ENCODE measurements at regions not wholly inside any gene's neighbourhood (a gene's known extent, or its start where the extent isn't known, plus 50 kb on each side); places are given as distances from the start of the nearest gene placed in this dataset.

DNA sequence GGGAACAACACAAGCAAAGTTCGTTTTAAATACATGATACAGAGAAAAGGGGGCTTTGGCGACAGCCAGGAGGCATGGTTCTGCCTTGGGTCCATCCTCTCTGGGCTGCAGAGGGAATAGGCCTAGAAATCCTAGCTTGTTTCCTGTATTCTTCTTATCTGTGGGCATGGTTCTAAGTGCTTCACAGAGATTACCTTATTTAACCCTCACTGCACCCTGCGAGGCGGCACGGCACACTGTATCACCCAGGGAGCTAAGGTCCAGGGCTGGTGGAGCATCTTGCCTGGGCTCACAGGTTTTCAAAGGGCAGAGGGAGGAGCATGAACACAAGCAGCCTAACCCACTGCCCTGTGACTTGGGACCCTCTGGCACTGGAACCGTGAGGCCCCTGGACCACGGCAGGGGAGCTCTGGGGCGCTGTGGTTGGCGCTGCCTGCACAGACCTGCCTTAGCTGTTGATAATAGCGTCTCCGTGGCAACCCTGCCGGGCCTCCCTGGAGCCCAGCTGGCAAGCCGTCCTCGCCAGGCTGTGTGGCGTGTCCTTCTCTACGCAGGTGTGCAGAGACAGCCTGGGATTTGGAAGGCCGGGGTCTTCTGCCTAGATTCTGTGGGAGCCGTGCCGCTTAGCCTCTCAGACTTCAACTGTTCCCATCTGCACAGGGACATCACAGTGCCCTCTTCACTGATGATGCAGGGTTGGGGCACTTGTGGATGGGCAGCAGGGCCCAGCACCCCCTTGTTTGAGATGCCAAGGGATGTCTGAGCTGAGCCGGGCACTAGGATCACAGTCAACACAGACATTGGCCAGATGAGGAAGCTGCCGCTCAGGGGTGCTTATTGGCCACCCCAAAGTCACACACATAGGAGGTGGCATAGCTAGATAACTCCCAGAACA, 154.6 kb upstream of the TLE3 start:
- Histone ChIP-seq H3K4me1 (ENCODE audit: control insufficient read depth in 2 of 2, insufficient read depth in 2 of 2, low read length in 1 of 2) (peaks cover 0 to 3% of the 10 kb centered on the region in 2 donors), H3K36me3 (ENCODE audit: control insufficient read depth in 2 of 2, insufficient read depth in 2 of 2, low read length in 1 of 2) (no peaks in the 10 kb centered on the region), H3K27me3 (ENCODE audit: control insufficient read depth in 1 of 2, insufficient read depth in 2 of 2, low read length in 2 of 2) (no peaks in the 10 kb centered on the region), H3K27ac (ENCODE audit: low read depth in 2 of 2, low read length in 1 of 2) (no peak overlapping the region), H3K4me3 (ENCODE audit: low read depth in 1 of 2, low read length in 2 of 2) (no peak overlapping the region), H3K9me3 (ENCODE audit: control insufficient read depth in 2 of 2, insufficient read depth in 1 of 2, low read depth in 1 of 2, low read length in 1 of 2) (no peaks in the 10 kb centered on the region)
- 60 to 64% methylated on average over 21 of the region's 21 CpGs for WGBS, 2 donors

DNA sequence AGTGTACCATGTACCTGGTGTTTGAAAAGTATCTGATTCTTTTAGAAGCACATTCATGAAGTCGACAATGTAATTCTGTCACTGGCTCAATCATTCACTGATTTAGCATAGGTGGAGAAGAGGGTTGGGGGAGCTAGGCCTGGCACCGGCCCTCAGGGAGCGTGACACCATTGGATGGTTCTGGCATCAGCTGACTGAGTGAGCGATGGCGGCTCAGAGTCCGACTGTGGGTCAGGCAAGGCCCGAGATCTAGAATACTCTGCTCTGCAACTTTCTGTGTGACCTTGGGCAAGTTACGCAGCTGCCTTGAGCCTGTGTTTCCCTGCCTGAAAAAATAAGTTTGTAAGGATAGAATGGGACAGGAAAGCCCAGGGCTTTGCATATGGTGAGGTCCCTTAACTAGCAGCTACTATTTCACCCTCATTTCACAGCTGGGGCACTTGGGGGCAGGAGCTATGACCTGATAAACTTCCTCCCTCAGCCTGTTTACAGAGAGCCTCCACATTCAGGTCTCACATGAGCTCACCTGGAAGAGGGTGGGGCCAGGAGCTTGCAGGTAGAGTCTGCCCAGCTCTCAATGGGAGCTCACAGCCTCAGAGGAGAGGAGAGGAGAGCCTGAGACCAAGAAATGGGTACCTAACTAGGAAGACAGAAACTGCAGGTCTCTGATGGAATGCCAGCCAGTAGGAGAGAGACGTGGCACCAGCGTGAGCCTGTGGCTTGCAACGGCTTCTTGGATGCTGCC, 153.7 kb upstream of the TLE3 start:
- H3K27ac ChIP-seq (ENCODE audit: low read depth in 2 of 2, low read length in 1 of 2), result no peak overlapping the region
- H3K4me1 ChIP-seq (ENCODE audit: control insufficient read depth in 2 of 2, insufficient read depth in 2 of 2, low read length in 1 of 2), result peaks cover 0 to 5% of the 10 kb centered on the region in 2 donors
- H3K36me3 ChIP-seq (ENCODE audit: control insufficient read depth in 2 of 2, insufficient read depth in 2 of 2, low read length in 1 of 2), result no peaks in the 10 kb centered on the region
- WGBS, 2 donors, result 84 to 89% methylated on average over 11 of the region's 11 CpGs
- no peak overlapping the region for H3K4me3 ChIP-seq (ENCODE audit: low read depth in 1 of 2, low read length in 2 of 2)
- H3K27me3 ChIP-seq (ENCODE audit: control insufficient read depth in 1 of 2, insufficient read depth in 2 of 2, low read length in 2 of 2), result no peaks in the 10 kb centered on the region
- no peaks in the 10 kb centered on the region for H3K9me3 ChIP-seq (ENCODE audit: control insufficient read depth in 2 of 2, insufficient read depth in 1 of 2, low read depth in 1 of 2, low read length in 1 of 2)

DNA sequence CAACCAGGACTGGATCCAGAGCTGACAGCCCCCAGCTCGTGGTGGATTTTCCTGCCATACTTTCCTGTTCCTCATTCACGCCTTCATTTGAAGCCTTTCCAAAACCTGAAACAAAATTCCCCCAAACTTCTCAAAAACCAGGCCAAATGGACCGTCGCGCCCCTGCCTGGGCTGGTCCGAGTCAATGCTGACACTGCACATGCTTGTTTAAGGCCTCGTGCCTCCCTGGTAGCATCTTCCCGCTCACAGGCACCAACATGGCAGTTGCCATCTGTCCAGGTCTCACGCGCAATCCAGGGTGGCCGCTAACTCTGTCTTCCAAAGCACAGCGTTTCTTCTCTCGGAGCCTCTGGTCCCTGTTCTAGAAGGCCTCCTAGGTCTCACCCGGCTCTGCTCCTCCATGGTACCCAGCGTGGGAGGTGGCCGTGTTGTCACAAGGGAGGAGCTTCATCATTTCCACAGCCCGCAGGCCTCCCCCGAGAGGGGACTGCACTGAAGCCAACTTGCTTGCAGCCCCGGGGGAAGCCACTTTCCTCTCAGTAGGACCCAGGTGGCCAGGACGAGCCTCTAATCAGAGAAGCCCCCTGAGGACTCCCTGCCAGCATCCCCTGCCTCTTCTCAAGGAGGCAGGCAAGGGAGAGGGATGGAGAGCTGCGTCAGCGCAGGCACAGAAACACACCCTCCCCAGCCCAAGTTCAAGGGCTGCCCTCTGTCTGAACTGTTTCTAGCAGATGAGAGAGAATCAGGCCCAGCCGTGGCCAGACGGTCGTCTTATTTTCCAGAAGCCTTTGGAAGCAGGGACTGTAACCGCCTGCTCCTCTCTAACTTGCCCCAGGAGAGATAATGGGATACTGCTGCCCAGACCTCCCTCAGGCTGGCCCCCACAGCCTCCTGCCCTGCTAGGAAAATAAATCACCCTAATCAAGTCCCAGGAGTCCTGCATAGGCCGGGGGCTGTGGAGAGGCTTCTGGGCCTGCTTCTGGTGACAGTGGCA, 152.8 kb upstream of the TLE3 start:
- 90 to 91% methylated on average over 27 of the region's 27 CpGs for WGBS, 2 donors

DNA sequence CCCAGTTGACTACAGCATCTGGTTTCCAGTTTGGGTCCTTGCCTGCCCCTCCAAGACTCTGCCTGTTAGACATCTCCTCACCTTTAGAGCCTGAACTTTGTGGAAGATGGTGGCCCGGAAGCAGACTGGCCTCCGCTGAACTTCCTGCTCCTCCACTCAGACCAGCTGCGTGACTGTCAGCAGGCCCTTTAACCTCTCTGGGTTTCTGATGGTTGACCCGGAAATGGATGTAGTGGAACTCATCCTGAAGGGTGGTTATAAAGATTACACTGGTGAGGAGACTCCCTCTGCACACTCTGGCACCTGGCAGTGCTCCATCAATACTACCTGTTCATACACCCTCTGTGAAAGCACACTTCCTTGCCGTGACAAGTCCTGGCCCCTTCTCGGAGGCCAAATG, 151.9 kb upstream of the TLE3 start:
- no peak overlapping the region for H3K27ac ChIP-seq (ENCODE audit: low read depth in 2 of 2, low read length in 1 of 2)
- no peak overlapping the region for H3K4me3 ChIP-seq (ENCODE audit: low read depth in 1 of 2, low read length in 2 of 2)
- H3K36me3 ChIP-seq (ENCODE audit: control insufficient read depth in 2 of 2, insufficient read depth in 2 of 2, low read length in 1 of 2), result no peaks in the 10 kb centered on the region
- no peaks in the 10 kb centered on the region for H3K27me3 ChIP-seq (ENCODE audit: control insufficient read depth in 1 of 2, insufficient read depth in 2 of 2, low read length in 2 of 2)
- peaks cover 0 to 11% of the 10 kb centered on the region in 2 donors for H3K4me1 ChIP-seq (ENCODE audit: control insufficient read depth in 2 of 2, insufficient read depth in 2 of 2, low read length in 1 of 2)
- H3K9me3 ChIP-seq (ENCODE audit: control insufficient read depth in 2 of 2, insufficient read depth in 1 of 2, low read depth in 1 of 2, low read length in 1 of 2), result no peaks in the 10 kb centered on the region
- 78 to 79% methylated on average over 6 of the region's 6 CpGs for WGBS, 2 donors

More for the DNA sequence above, 152.8 kb upstream of the TLE3 start:
- H3K27ac ChIP-seq (ENCODE audit: low read depth in 2 of 2, low read length in 1 of 2), result no peak overlapping the region
- H3K4me1 ChIP-seq (ENCODE audit: control insufficient read depth in 2 of 2, insufficient read depth in 2 of 2, low read length in 1 of 2), result peaks cover 0 to 11% of the 10 kb centered on the region in 2 donors
- no peaks in the 10 kb centered on the region for H3K36me3 ChIP-seq (ENCODE audit: control insufficient read depth in 2 of 2, insufficient read depth in 2 of 2, low read length in 1 of 2)
- H3K27me3 ChIP-seq (ENCODE audit: control insufficient read depth in 1 of 2, insufficient read depth in 2 of 2, low read length in 2 of 2), result no peaks in the 10 kb centered on the region
- no peaks in the 10 kb centered on the region for H3K9me3 ChIP-seq (ENCODE audit: control insufficient read depth in 2 of 2, insufficient read depth in 1 of 2, low read depth in 1 of 2, low read length in 1 of 2)
- H3K4me3 ChIP-seq (ENCODE audit: low read depth in 1 of 2, low read length in 2 of 2), result no peak overlapping the region

DNA sequence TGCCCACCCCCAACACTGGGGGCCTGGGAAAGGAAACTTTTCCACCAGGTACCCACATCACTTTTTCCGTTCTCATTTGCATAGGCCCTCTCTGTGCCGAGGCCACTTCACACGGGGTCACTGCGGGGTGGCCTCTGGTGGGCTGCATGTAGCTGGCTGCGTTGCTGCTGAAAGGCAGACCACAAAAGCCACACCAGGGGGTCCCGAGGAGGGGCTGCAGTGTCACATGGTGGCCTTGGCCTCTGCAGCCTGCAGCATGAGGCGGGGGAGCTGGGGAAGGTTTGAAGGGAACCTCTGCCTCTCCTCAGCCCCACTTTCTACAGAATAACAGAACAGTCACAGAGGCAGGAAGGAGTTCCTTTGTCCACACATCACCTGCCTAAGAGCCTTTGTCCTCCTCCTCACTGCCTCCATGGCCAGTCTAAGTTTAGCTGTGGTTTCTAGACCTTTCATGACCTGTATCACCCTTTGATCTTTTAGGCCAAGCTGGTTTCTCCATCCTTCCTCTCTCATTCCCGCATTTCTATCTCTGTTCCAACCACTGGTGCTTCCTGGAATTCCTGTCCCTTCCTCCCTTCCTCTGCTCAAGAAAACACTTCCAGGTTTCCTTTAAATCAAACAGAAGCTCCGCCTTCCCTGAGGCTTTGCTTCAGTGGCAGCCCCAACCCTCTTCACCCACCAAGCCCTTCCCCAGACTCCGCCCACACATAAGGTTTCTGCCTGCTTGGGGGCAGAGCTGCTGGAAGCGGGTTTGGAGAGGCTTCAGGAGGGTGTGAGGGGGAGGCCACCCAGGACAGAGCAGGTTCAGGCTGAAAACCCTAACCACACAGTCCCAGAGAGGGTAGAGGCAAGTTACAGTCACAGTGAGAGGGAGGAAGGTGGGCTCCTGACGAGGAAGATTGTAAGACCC, 150.7 kb upstream of the TLE3 start:
- Histone ChIP-seq H3K27ac (ENCODE audit: low read depth in 2 of 2, low read length in 1 of 2) (no peak overlapping the region), H3K27me3 (ENCODE audit: control insufficient read depth in 1 of 2, insufficient read depth in 2 of 2, low read length in 2 of 2) (no peaks in the 10 kb centered on the region), H3K4me3 (ENCODE audit: low read depth in 1 of 2, low read length in 2 of 2) (no peak overlapping the region), H3K36me3 (ENCODE audit: control insufficient read depth in 2 of 2, insufficient read depth in 2 of 2, low read length in 1 of 2) (no peaks in the 10 kb centered on the region), H3K9me3 (ENCODE audit: control insufficient read depth in 2 of 2, insufficient read depth in 1 of 2, low read depth in 1 of 2, low read length in 1 of 2) (no peaks in the 10 kb centered on the region), H3K4me1 (ENCODE audit: control insufficient read depth in 2 of 2, insufficient read depth in 2 of 2, low read length in 1 of 2) (peaks cover 0 to 11% of the 10 kb centered on the region in 2 donors)
- WGBS, 2 donors, result 83 to 87% methylated on average over 12 of the region's 12 CpGs

DNA sequence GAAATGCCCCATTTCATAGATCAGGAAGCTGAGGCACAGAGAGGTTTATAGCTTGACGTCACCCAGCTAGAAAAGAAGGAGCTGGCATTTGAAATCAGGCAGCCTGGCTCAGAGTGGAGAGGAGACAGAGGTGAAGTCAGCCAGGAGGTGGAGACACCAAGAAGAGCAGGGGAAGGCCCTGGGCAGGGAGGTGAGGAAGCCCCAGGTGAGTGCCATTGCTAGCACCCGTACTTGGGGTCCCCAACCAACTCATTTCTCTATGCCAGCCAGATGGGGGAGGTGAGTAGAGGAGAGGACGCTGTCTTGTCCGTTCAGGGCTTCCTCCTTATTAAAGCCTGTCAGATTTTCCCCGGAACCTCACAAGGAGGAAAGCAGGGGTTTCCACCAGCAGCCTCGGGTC, 149.6 kb upstream of the TLE3 start:
- Histone ChIP-seq H3K4me3 (ENCODE audit: low read depth in 1 of 2, low read length in 2 of 2) (no peak overlapping the region), H3K9me3 (ENCODE audit: control insufficient read depth in 2 of 2, insufficient read depth in 1 of 2, low read depth in 1 of 2, low read length in 1 of 2) (no peaks in the 10 kb centered on the region), H3K36me3 (ENCODE audit: control insufficient read depth in 2 of 2, insufficient read depth in 2 of 2, low read length in 1 of 2) (no peaks in the 10 kb centered on the region), H3K27ac (ENCODE audit: low read depth in 2 of 2, low read length in 1 of 2) (no peak overlapping the region), H3K4me1 (ENCODE audit: control insufficient read depth in 2 of 2, insufficient read depth in 2 of 2, low read length in 1 of 2) (peaks cover 0 to 11% of the 10 kb centered on the region in 2 donors), H3K27me3 (ENCODE audit: control insufficient read depth in 1 of 2, insufficient read depth in 2 of 2, low read length in 2 of 2) (no peaks in the 10 kb centered on the region)
- 91 to 93% methylated on average over 6 of the region's 6 CpGs for WGBS, 2 donors

DNA sequence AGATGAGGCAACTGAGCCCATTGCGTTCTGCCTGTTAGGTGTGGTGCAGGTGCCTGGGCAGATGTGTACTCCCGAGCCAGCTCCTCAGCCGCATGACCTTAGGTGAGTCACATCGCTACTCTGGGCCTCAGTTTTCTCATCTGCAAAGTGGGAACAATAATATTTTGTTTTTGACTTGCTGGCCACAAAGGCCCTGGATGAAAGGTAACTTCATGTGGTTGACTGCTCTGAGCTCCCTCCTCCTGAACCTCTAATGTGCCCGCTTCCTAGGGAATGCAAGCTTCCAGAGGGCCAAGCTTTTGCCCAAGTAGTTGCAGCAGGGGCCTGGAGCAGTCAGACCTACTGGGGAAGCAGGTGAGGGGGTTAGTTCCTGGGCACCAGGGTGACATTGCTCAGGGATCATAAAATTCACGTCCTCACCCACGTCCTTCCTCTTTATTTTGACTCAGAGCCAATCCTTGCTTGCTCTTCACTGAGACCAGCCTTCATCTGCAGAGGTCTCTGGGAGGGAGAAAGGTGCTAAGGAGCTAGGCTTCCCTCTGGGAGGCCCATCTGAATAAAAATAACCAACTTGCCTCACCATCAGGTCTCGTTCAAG, 149.0 kb upstream of the TLE3 start:
- no peaks in the 10 kb centered on the region for H3K36me3 ChIP-seq (ENCODE audit: control insufficient read depth in 2 of 2, insufficient read depth in 2 of 2, low read length in 1 of 2)
- H3K4me1 ChIP-seq (ENCODE audit: control insufficient read depth in 2 of 2, insufficient read depth in 2 of 2, low read length in 1 of 2), result peaks cover 0 to 8% of the 10 kb centered on the region in 2 donors
- 87 to 88% methylated on average over 8 of the region's 8 CpGs for WGBS, 2 donors
- no peak overlapping the region for H3K4me3 ChIP-seq (ENCODE audit: low read depth in 1 of 2, low read length in 2 of 2)
- no peaks in the 10 kb centered on the region for H3K27me3 ChIP-seq (ENCODE audit: control insufficient read depth in 1 of 2, insufficient read depth in 2 of 2, low read length in 2 of 2)
- H3K9me3 ChIP-seq (ENCODE audit: control insufficient read depth in 2 of 2, insufficient read depth in 1 of 2, low read depth in 1 of 2, low read length in 1 of 2), result no peaks in the 10 kb centered on the region
- no peak overlapping the region for H3K27ac ChIP-seq (ENCODE audit: low read depth in 2 of 2, low read length in 1 of 2)

DNA sequence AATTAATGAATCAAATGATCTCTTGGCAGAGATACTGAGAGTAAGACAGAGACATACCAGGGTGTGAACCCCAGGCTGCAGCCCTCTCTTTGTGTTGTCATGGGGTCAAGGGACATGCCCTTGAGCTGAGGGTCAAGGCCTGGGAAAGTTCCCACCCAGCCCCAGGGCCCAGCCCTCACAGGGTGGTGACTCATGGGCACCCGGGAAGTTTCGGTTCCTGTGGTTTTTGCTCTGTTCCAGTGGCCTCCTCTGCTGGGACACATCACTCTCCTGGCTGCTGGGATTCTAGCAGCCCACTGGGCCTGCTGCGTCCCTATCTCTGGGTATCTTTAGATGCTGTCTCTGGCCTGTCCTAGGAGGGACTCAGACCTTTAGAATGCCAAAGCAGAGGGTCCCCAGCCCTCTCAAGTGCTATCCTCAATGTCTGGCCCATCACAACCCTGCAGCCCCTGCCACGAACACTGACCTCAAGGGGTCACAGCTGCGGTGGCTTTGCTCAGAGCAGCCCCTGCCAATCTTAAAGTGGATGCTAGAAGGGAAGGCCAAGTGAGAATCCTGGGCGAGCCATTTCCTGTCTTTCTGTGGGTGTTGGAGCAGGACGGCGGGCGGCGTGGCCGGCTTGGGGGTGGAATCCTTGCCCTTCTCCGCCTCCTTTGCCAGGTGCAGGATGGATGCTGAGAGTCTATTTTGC, 148.4 kb upstream of the TLE3 start:
- H3K27ac ChIP-seq (ENCODE audit: low read depth in 2 of 2, low read length in 1 of 2), result no peak overlapping the region
- no peaks in the 10 kb centered on the region for H3K36me3 ChIP-seq (ENCODE audit: control insufficient read depth in 2 of 2, insufficient read depth in 2 of 2, low read length in 1 of 2)
- no peaks in the 10 kb centered on the region for H3K27me3 ChIP-seq (ENCODE audit: control insufficient read depth in 1 of 2, insufficient read depth in 2 of 2, low read length in 2 of 2)
- H3K4me3 ChIP-seq (ENCODE audit: low read depth in 1 of 2, low read length in 2 of 2), result no peak overlapping the region
- H3K9me3 ChIP-seq (ENCODE audit: control insufficient read depth in 2 of 2, insufficient read depth in 1 of 2, low read depth in 1 of 2, low read length in 1 of 2), result no peaks in the 10 kb centered on the region
- WGBS, 2 donors, result 78 to 80% methylated on average over 12 of the region's 12 CpGs
- peaks cover 0 to 7% of the 10 kb centered on the region in 2 donors for H3K4me1 ChIP-seq (ENCODE audit: control insufficient read depth in 2 of 2, insufficient read depth in 2 of 2, low read length in 1 of 2)

Measured in esophagus (tissue), 2 donors.